ENCODE measurements at regions not wholly inside any gene's neighbourhood (a gene's known extent, or its start where the extent isn't known, plus 50 kb on each side); places are given as distances from the start of the nearest gene placed in this dataset.

- no peaks in the 10 kb centered on the region for H3K36me3 ChIP-seq (ENCODE audit: control insufficient read depth, insufficient read depth, low read length)
- H4K8ac ChIP-seq (ENCODE audit: low read depth in 2 of 2, low read length in 2 of 2) = no peak overlapping the region
- H4K5ac ChIP-seq (ENCODE audit: low read depth, low read length) = no peak overlapping the region
- H3K9me1 ChIP-seq (ENCODE audit: insufficient read depth, low read length) = no peaks in the 10 kb centered on the region
- intact Hi-C loops (cut with micrococcal nuclease) = no loop called here
- H3K9me3 ChIP-seq (ENCODE audit: control insufficient read depth, insufficient read depth, low read length) = no peaks in the 10 kb centered on the region
- no peak overlapping the region for H2BK5ac ChIP-seq (ENCODE audit: low read depth, low read length, poor library complexity, severe bottlenecking)
- ATAC-seq (ENCODE audit: low read depth) (no peak), DNase-seq (no peak)
- WGBS, 2 experiments (ENCODE audit: extremely low coverage in 2 of 2, insufficient read length in 1 of 2) = no CpG with 5 or more reads among the region's 4 CpGs
- no peak overlapping the region for H3K4ac ChIP-seq (ENCODE audit: low read depth, low read length)
- H2BK20ac ChIP-seq (ENCODE audit: low read depth, low read length) = no peak overlapping the region
- no peak overlapping the region for H2AK9ac ChIP-seq (replicated peaks; ENCODE audit: low read depth, low read length, poor library complexity)
- ChIA-PET CTCF (no interaction called here), POLR2A (ENCODE audit: unreplicated experiment) (no interaction called here)
- no peak overlapping the region for H2AFZ ChIP-seq (replicated peaks; ENCODE audit: low read length, poor library complexity)
- no peak overlapping the region for H4K91ac ChIP-seq (ENCODE audit: insufficient read depth, low read depth, low read length)
- no peaks in the 10 kb centered on the region for H3K79me1 ChIP-seq (ENCODE audit: low read depth in 1 of 2, low read length in 2 of 2)
- in situ Hi-C loops (cut with MboI; ENCODE audit: low sequenced_read_pairs) = no loop called here
- no peak overlapping the region for H2BK15ac ChIP-seq (ENCODE audit: low read depth, low read length)
- H3K56ac ChIP-seq (ENCODE audit: extremely low read depth, insufficient read depth, low read length) = no peak overlapping the region
- H2AK5ac ChIP-seq (ENCODE audit: low read depth, low read length) = no peak overlapping the region
- H3K9ac ChIP-seq (ENCODE audit: low read depth, low read length) = no peak overlapping the region
- no TSS peak for BruUV-seq (replicated peaks)
- no peak overlapping the region for H2BK120ac ChIP-seq (ENCODE audit: low read depth, low read length)
- dilution Hi-C loops (cut with HindIII; ENCODE audit: low sequenced_read_pairs, unreplicated experiment) = no loop called here
- H3K27ac ChIP-seq (ENCODE audit: insufficient read depth, low read length) = no peak overlapping the region
- no peak overlapping the region for H3K14ac ChIP-seq (replicated peaks; ENCODE audit: low read depth, low read length)
- no peaks in the 10 kb centered on the region for H4K20me1 ChIP-seq (ENCODE audit: insufficient read depth, low read length)
- no peak overlapping the region for H3K4me2 ChIP-seq (ENCODE audit: low read depth, low read length)
- TF ChIP-seq RCOR1 (IDR thresholded peaks at IDR 0.05; ENCODE audit: insufficient replicate concordance, low read length) (no peak), SMC3 (IDR thresholded peaks at IDR 0.05; ENCODE audit: low read depth, low read length) (no peak), RFX5 (IDR thresholded peaks at IDR 0.05; ENCODE audit: low read depth, low read length) (no peak), CEBPB (IDR thresholded peaks at IDR 0.05; ENCODE audit: low read depth, low read length) (no peak), CHD1 (IDR thresholded peaks at IDR 0.05; ENCODE audit: low read depth, low read length) (no peak), FOS (IDR thresholded peaks at IDR 0.05; ENCODE audit: low read depth, low read length) (no peak), ELK1 (IDR thresholded peaks at IDR 0.05; ENCODE audit: borderline replicate concordance, low read depth, low read length) (no peak), POLR2A (IDR thresholded peaks at IDR 0.05; ENCODE audit: low read depth, low read length) (no peak), MXI1 (IDR thresholded peaks at IDR 0.05; ENCODE audit: borderline replicate concordance, low read depth, low read length) (no peak)
- no peaks in the 10 kb centered on the region for H3K27me3 ChIP-seq (ENCODE audit: control insufficient read depth, insufficient read depth, low read length)
- H3K4me3 ChIP-seq (ENCODE audit: insufficient read depth, low read depth, low read length) = no peak overlapping the region
- no peak overlapping the region for H3K23ac ChIP-seq (ENCODE audit: low read depth, low read length)
- H3K18ac ChIP-seq (ENCODE audit: low read depth, low read length) = no peak overlapping the region
- H3K4me1 ChIP-seq (ENCODE audit: control insufficient read depth, insufficient read depth, low read length) = no peaks in the 10 kb centered on the region
These were observed 188.3 kb upstream of the MEF2C start for GRCh38 chr5:89071101-89071940.
